ENCODE measurements at regions not wholly inside any gene's neighbourhood (a gene's known extent, or its start where the extent isn't known, plus 50 kb on each side); places are given as distances from the start of the nearest gene placed in this dataset.
A peak's percentile ranks its signal among the peaks of the same experiment; 100 is the strongest.

- TF ChIP-seq, protein P1, sequence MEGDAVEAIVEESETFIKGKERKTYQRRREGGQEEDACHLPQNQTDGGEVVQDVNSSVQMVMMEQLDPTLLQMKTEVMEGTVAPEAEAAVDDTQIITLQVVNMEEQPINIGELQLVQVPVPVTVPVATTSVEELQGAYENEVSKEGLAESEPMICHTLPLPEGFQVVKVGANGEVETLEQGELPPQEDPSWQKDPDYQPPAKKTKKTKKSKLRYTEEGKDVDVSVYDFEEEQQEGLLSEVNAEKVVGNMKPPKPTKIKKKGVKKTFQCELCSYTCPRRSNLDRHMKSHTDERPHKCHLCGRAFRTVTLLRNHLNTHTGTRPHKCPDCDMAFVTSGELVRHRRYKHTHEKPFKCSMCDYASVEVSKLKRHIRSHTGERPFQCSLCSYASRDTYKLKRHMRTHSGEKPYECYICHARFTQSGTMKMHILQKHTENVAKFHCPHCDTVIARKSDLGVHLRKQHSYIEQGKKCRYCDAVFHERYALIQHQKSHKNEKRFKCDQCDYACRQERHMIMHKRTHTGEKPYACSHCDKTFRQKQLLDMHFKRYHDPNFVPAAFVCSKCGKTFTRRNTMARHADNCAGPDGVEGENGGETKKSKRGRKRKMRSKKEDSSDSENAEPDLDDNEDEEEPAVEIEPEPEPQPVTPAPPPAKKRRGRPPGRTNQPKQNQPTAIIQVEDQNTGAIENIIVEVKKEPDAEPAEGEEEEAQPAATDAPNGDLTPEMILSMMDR (conservative IDR thresholded peaks at IDR 0.05; ENCODE audit: low read depth, low read length), result no peak
- TF ChIP-seq EZH2phosphoT487 (IDR thresholded peaks at IDR 0.05; ENCODE audit: borderline replicate concordance, low read length) (no peak), EZH2 (IDR thresholded peaks at IDR 0.05; ENCODE audit: low read length, unreplicated experiment) (no peak)
- Histone ChIP-seq H2AFZ (ENCODE audit: low read length) (no peak overlapping the region), H3K9me2 (replicated peaks; ENCODE audit: low read length) (no peaks in the 10 kb centered on the region), H3K27ac (ENCODE audit: low read length) (no peak overlapping the region), H3K9me3 (ENCODE audit: low read length) (no peaks in the 10 kb centered on the region), H3F3A (ENCODE audit: low read length, unreplicated experiment) (no peaks in the 10 kb centered on the region), H4K20me1 (ENCODE audit: low read length) (no peaks in the 10 kb centered on the region), H3K36me3 (ENCODE audit: low read depth, low read length) (no peaks in the 10 kb centered on the region), H3K4me2 (ENCODE audit: low read length) (no peak overlapping the region), H3K79me2 (ENCODE audit: low read length) (no peaks in the 10 kb centered on the region), H3K4me3 (ENCODE audit: low read length) (no peak overlapping the region), H3K27me3 (ENCODE audit: low read length) (no peaks in the 10 kb centered on the region), H3K9ac (ENCODE audit: low read length) (no peak overlapping the region), H3K4me1 (ENCODE audit: insufficient read depth, low read length) (peaks cover 17% of the 10 kb centered on the region)
- DNase-seq (no peak), ATAC-seq (no peak)
- intact Hi-C loops (cut with micrococcal nuclease), result no loop called here
- ChIA-PET POLR2A (ENCODE audit: unreplicated experiment) (no interaction called here), CTCF (no interaction called here)
- BruUV-seq (replicated peaks), result no TSS peak
Observed at GRCh38 chr4:100819505-100819904, 301.7 kb upstream of the EMCN start.

DNA sequence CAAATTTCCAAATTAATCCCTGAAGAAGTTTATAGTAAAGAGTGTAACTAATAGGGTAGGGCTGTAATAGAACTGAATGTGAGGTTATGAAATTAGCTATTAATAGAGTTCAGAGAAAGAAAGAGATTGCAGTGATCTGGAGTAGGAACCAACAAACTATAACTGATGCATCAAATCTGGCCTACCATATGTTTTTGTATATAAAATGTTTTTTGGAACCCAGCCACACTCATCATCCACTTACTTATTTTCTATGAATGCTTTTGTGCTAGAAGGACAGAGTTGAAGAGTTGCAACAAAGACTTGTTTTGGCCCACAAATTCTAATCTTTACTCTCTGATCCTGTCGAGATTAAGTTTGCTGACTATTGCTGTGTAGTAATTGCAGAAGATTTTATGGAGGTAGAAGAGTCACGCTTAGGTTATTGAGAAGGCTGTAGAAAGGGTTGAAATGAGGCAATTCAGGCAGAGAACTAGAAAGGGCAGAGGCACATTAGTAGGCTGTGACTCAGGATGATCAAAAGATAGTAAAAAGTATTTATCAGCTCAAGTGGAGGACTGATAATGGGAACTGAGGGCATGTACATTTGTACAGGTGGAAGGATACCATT lies 298.7 kb upstream of the EMCN start:
- Histone ChIP-seq H3K4me1 (ENCODE audit: insufficient read depth, low read length) (no peaks in the 10 kb centered on the region), H2AFZ (ENCODE audit: low read length) (no peak overlapping the region), H3K4me3 (ENCODE audit: low read length) (no peak overlapping the region), H3K9me2 (replicated peaks; ENCODE audit: low read length) (no peaks in the 10 kb centered on the region), H3F3A (ENCODE audit: low read length, unreplicated experiment) (no peaks in the 10 kb centered on the region), H3K9ac (ENCODE audit: low read length) (no peak overlapping the region), H3K36me3 (ENCODE audit: low read depth, low read length) (no peaks in the 10 kb centered on the region), H3K9me3 (ENCODE audit: low read length) (no peaks in the 10 kb centered on the region), H3K27ac (ENCODE audit: low read length) (no peak overlapping the region), H3K27me3 (ENCODE audit: low read length) (no peaks in the 10 kb centered on the region), H3K4me2 (ENCODE audit: low read length) (no peak overlapping the region), H3K79me2 (ENCODE audit: low read length) (no peaks in the 10 kb centered on the region), H4K20me1 (ENCODE audit: low read length) (no peaks in the 10 kb centered on the region)
- POLR2A ChIA-PET (ENCODE audit: unreplicated experiment), result no interaction called here
- BruUV-seq (replicated peaks), result no TSS peak
- ATAC-seq (no peak), DNase-seq (peak; percentile 19)
- intact Hi-C loops (cut with micrococcal nuclease), result no loop called here
- CTCF ChIA-PET, result no interaction called here
- TF ChIP-seq EZH2phosphoT487 (IDR thresholded peaks at IDR 0.05; ENCODE audit: borderline replicate concordance, low read length), result no peak
- TF ChIP-seq, protein P1 (conservative IDR thresholded peaks at IDR 0.05; ENCODE audit: low read depth, low read length), result no peak

DNA sequence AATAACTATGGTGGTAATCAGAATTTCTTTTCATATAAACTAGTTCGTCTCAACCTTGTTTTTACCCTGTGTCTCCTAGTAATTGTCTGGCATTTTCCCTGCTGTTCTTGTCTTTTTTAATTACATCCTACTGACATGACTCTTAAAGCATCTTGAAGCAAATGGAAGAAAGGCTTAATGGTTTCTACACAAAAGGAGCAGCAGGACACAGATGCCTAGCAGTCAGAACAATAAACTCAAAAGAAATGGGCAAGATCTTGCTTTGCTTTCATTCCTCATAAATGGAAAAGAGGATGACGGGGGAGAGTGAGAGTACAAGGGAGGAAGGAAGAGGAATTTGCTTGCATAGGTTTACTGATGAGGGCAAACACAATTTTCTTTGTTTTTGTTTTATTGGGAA lies 293.2 kb upstream of the EMCN start:
- ChIA-PET POLR2A (ENCODE audit: unreplicated experiment) (no interaction called here), CTCF (no interaction called here)
- Histone ChIP-seq H3K27ac (ENCODE audit: low read length) (no peak overlapping the region), H3K9ac (ENCODE audit: low read length) (no peak overlapping the region), H3K79me2 (ENCODE audit: low read length) (no peaks in the 10 kb centered on the region), H3K4me1 (ENCODE audit: insufficient read depth, low read length) (peaks cover 10% of the 10 kb centered on the region; the same call in 1 of the 2 replicates), H3K4me3 (ENCODE audit: low read length) (no peak overlapping the region), H3K9me3 (ENCODE audit: low read length) (no peaks in the 10 kb centered on the region), H3K9me2 (replicated peaks; ENCODE audit: low read length) (no peaks in the 10 kb centered on the region), H3K4me2 (ENCODE audit: low read length) (no peak overlapping the region), H3F3A (ENCODE audit: low read length, unreplicated experiment) (no peaks in the 10 kb centered on the region), H3K27me3 (ENCODE audit: low read length) (no peaks in the 10 kb centered on the region), H3K36me3 (ENCODE audit: low read depth, low read length) (no peaks in the 10 kb centered on the region), H2AFZ (ENCODE audit: low read length) (no peak overlapping the region), H4K20me1 (ENCODE audit: low read length) (no peaks in the 10 kb centered on the region)
- DNase-seq (no peak), ATAC-seq (no peak)
- intact Hi-C loops (cut with micrococcal nuclease), result no loop called here
- no TSS peak for BruUV-seq (replicated peaks)
- TF ChIP-seq, protein P1 (conservative IDR thresholded peaks at IDR 0.05; ENCODE audit: low read depth, low read length), result no peak
- TF ChIP-seq EZH2phosphoT487 (IDR thresholded peaks at IDR 0.05; ENCODE audit: borderline replicate concordance, low read length) (no peak), EZH2 (IDR thresholded peaks at IDR 0.05; ENCODE audit: low read length, unreplicated experiment) (no peak)
